Esophagus muscularis mucosa (tissue), 3 donors: ENCODE measurements at regions not wholly inside any gene's neighbourhood (a gene's known extent, or its start where the extent isn't known, plus 50 kb on each side); places are given as distances from the start of the nearest gene placed in this dataset.

ENCODE experiments used
- POLR2A ChIP-seq: fragments of 450-650 bp; IDR thresholded peaks from one replicate; pipeline ENCODE4 v1.6.1; 2017; ENCODE audit warnings: antibody characterized with exemption, moderate library complexity, mild to moderate bottlenecking, low read depth
- POLR2AphosphoS5 ChIP-seq, 2 donors: sonication (generic); formaldehyde crosslinking; IDR thresholded peaks; one replicate each; pipeline ENCODE4 v1.6.1; 2017; ENCODE audit warnings: antibody characterized with exemption in 2 of 2
- TF ChIP-seq, protein P1 (sequence below), 3 experiments: fragments of 200-600 bp in 2 of 3; fragments of 450-650 bp in 1 of 3; sonication (generic) in 2 of 3; IDR thresholded peaks; one replicate each; pipeline ENCODE4 v1.5.1; 2017 to 2019; ENCODE audit warnings: antibody characterized with exemption in 3 of 3, mild to moderate bottlenecking in 2 of 3, moderate library complexity in 1 of 3

- TF ChIP-seq, protein P1, sequence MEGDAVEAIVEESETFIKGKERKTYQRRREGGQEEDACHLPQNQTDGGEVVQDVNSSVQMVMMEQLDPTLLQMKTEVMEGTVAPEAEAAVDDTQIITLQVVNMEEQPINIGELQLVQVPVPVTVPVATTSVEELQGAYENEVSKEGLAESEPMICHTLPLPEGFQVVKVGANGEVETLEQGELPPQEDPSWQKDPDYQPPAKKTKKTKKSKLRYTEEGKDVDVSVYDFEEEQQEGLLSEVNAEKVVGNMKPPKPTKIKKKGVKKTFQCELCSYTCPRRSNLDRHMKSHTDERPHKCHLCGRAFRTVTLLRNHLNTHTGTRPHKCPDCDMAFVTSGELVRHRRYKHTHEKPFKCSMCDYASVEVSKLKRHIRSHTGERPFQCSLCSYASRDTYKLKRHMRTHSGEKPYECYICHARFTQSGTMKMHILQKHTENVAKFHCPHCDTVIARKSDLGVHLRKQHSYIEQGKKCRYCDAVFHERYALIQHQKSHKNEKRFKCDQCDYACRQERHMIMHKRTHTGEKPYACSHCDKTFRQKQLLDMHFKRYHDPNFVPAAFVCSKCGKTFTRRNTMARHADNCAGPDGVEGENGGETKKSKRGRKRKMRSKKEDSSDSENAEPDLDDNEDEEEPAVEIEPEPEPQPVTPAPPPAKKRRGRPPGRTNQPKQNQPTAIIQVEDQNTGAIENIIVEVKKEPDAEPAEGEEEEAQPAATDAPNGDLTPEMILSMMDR (IDR thresholded peaks at IDR 0.05) = no peak
- no peak for TF ChIP-seq POLR2A
- TF ChIP-seq POLR2AphosphoS5 (IDR thresholded peaks at IDR 0.05) = no peak
Observed at GRCh38 chr16:5640883-5641282, 543.3 kb upstream of the EEF2KMT start.
